GM19328 (cell line): ENCODE measurements at regions not wholly inside any gene's neighbourhood (a gene's known extent, or its start where the extent isn't known, plus 50 kb on each side); places are given as distances from the start of the nearest gene placed in this dataset.
"Not testable (repeated sequence)": the region's sequence is repeated elsewhere in the genome, so short reads cannot be mapped to it uniquely, and the experiment has no call there.

ENCODE experiments used
- ATAC-seq: cut with Tn5 transposase; IDR thresholded peaks from one replicate; pipeline ENCODE4 v1.9.1; 2021; ENCODE audit warnings: mild to moderate bottlenecking, moderate library complexity; ENCODE audit not compliant: unreplicated experiment

GRCh38 chr13:80962173-80962572 is 621.2 kb upstream of the SPRY2 start:
- no peak for ATAC-seq

GRCh38 chr13:80957019-80957655 is 616.2 kb upstream of the SPRY2 start:
- ATAC-seq: no peak

- no peak for ATAC-seq
Observed at GRCh38 chr13:80955501-80955900, 614.6 kb upstream of the SPRY2 start.

- ATAC-seq: no peak
Observed at GRCh38 chr13:80952158-80952557, 611.2 kb upstream of the SPRY2 start.

GRCh38 chr13:80946008-80946802 is 605.3 kb upstream of the SPRY2 start:
- no peak for ATAC-seq

- ATAC-seq: no peak
Observed at GRCh38 chr13:80945328-80945727, 604.4 kb upstream of the SPRY2 start.

GRCh38 chr13:80939581-80939980 is 598.7 kb upstream of the SPRY2 start:
- ATAC-seq: no peak

GRCh38 chr13:80931766-80932165 is 590.8 kb upstream of the SPRY2 start:
- no peak for ATAC-seq

- ATAC-seq: no peak
Observed at GRCh38 chr13:80931118-80931517, 590.2 kb upstream of the SPRY2 start.

- no peak for ATAC-seq
Observed at GRCh38 chr13:80928241-80928640, 587.3 kb upstream of the SPRY2 start.

- not testable (repeated sequence) for ATAC-seq
Observed at GRCh38 chr13:80926024-80926423, 585.1 kb upstream of the SPRY2 start.

- no peak for ATAC-seq
Observed at GRCh38 chr13:80924596-80924995, 583.7 kb upstream of the SPRY2 start.

GRCh38 chr13:80923907-80924306 is 583.0 kb upstream of the SPRY2 start:
- ATAC-seq: no peak

GRCh38 chr13:80921971-80922370 is 581.0 kb upstream of the SPRY2 start:
- no peak for ATAC-seq

GRCh38 chr13:80921541-80921940 is 580.6 kb upstream of the SPRY2 start:
- ATAC-seq: no peak

- ATAC-seq: no peak
Observed at GRCh38 chr13:80906860-80907259, 565.9 kb upstream of the SPRY2 start.

- ATAC-seq: no peak
Observed at GRCh38 chr13:80904386-80904785, 563.5 kb upstream of the SPRY2 start.

- ATAC-seq: no peak
Observed at GRCh38 chr13:80903911-80904310, 563.0 kb upstream of the SPRY2 start.

GRCh38 chr13:80901530-80901929 is 560.6 kb upstream of the SPRY2 start:
- no peak for ATAC-seq

- no peak for ATAC-seq
Observed at GRCh38 chr13:80901111-80901510, 560.2 kb upstream of the SPRY2 start.

GRCh38 chr13:80900561-80900960 is 559.6 kb upstream of the SPRY2 start:
- ATAC-seq: no peak

GRCh38 chr13:80897641-80898040 is 556.7 kb upstream of the SPRY2 start:
- ATAC-seq: not testable (repeated sequence)
